OCI-LY1 (cell line): ENCODE measurements at regions not wholly inside any gene's neighbourhood (a gene's known extent, or its start where the extent isn't known, plus 50 kb on each side); places are given as distances from the start of the nearest gene placed in this dataset.
"Not testable (repeated sequence)": the region's sequence is repeated elsewhere in the genome, so short reads cannot be mapped to it uniquely, and the experiment has no call there.

ENCODE experiments used
- H2AFZ ChIP-seq: fragments of 200-600 bp; sonication (generic), shearing (Covaris generic); 2 replicates; pipeline ENCODE4 v1.6.0; 2014; ENCODE audit warnings: antibody characterized with exemption, mild to moderate bottlenecking, low read length
- H3F3A ChIP-seq: fragments of 200-600 bp; sonication (generic), shearing (Covaris generic); 2 replicates; pipeline ENCODE4 v1.6.0; 2014; ENCODE audit warnings: mild to moderate bottlenecking, antibody characterized with exemption, low read length, moderate library complexity; ENCODE audit not compliant: insufficient read depth
- H3K27ac ChIP-seq: fragments of 200-600 bp; sonication (generic); 2 replicates; pipeline ENCODE4 v1.5.1; 2014; ENCODE audit warnings: low read length, mixed run types, mild to moderate bottlenecking, low read depth; ENCODE audit not compliant: poor library complexity, severe bottlenecking
- H3K27me3 ChIP-seq: fragments of 200-600 bp; sonication (generic); 2 replicates; pipeline ENCODE4 v1.6.0; 2014; ENCODE audit warnings: antibody characterized with exemption, mild to moderate bottlenecking, low read length, moderate library complexity; ENCODE audit not compliant: insufficient read depth
- H3K36me3 ChIP-seq: fragments of 200-600 bp; sonication (generic); 2 replicates; pipeline ENCODE4 v1.6.1; 2014; ENCODE audit warnings: mild to moderate bottlenecking, antibody characterized with exemption, low read length, moderate library complexity, mixed read lengths; ENCODE audit not compliant: insufficient read depth
- H3K4me1 ChIP-seq: fragments of 200-600 bp; sonication (generic); 2 replicates; pipeline ENCODE4 v1.5.1; 2014; ENCODE audit warnings: mild to moderate bottlenecking, low read length, moderate library complexity; ENCODE audit not compliant: insufficient read depth, severe bottlenecking
- H3K4me2 ChIP-seq: fragments of 200-600 bp; sonication (generic), shearing (Covaris generic); 2 replicates; pipeline ENCODE4 v1.6.1; 2014; ENCODE audit warnings: low read length
- H3K4me3 ChIP-seq: fragments of 200-600 bp; sonication (generic); 2 replicates; pipeline ENCODE4 v1.5.1; 2014; ENCODE audit warnings: low read length, low read depth, mild to moderate bottlenecking, mixed read lengths; ENCODE audit not compliant: poor library complexity, severe bottlenecking
- H3K79me2 ChIP-seq: fragments of 200-600 bp; shearing (Covaris generic); 2 replicates; pipeline ENCODE4 v1.6.1; 2016; ENCODE audit warnings: mixed run types, low read length, mixed read lengths; ENCODE audit not compliant: insufficient read depth
- H3K9ac ChIP-seq: fragments of 200-600 bp; sonication (generic), shearing (Covaris generic); 2 replicates; pipeline ENCODE4 v1.6.1; 2014; ENCODE audit warnings: mild to moderate bottlenecking, low read length, mixed read lengths
- H3K9me2 ChIP-seq: fragments of 200-600 bp; sonication (generic), shearing (Covaris generic); 2 replicates; pipeline ENCODE4 v1.6.1; 2014; ENCODE audit warnings: low read depth, mild to moderate bottlenecking, low read length, mixed read lengths
- H3K9me3 ChIP-seq: fragments of 200-600 bp; shearing (Covaris generic); 2 replicates; pipeline ENCODE4 v1.6.1; 2014; ENCODE audit warnings: low read length, mixed read lengths
- H4K20me1 ChIP-seq: fragments of 200-600 bp; sonication (generic), shearing (Covaris generic); 2 replicates; pipeline ENCODE4 v1.6.0; 2016; ENCODE audit warnings: mild to moderate bottlenecking, low read length; ENCODE audit not compliant: insufficient read depth
- EZH2 ChIP-seq: fragments of 200-600 bp; sonication (generic), shearing (Covaris generic); IDR thresholded peaks from 2 replicates; pipeline ENCODE4 v1.8.0; 2017; ENCODE audit warnings: borderline replicate concordance, mixed run types, mild to moderate bottlenecking, antibody characterized with exemption, low read length, moderate library complexity, mixed read lengths
- TF ChIP-seq, protein P1 (sequence below): fragments of 200-600 bp; sonication (generic), shearing (Covaris generic); IDR thresholded peaks from 2 replicates; pipeline ENCODE4 v1.5.1; 2017; ENCODE audit warnings: mild to moderate bottlenecking, antibody characterized with exemption, low read length, moderate library complexity, mixed read lengths

DNA sequence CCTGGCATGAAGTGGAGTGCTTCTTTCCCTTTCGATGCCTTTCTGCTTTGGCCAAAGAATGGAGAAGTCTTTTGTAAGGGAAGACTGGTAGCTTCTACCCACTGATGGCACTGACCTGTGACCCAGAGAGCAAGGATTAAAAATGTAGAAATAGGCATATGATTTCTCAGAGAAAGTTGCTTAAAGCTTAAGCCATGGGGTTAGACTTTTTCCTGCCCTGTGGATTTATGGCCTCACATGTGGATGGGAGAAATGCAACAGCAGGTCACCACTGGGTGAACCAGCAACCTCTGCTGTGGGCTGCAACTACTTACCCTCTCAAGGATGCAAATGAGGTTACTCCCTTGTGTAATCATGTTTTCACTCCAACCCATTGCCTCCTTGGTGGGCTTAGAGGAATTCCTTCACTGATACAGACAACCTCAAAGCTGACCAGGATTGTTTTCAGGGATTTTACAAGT is 86.7 kb upstream of the CDC42EP3 start:
- not testable (repeated sequence) for H2AFZ ChIP-seq, H3K4me2 ChIP-seq, H3K9me3 ChIP-seq, H3K9me2 ChIP-seq, H3K79me2 ChIP-seq, H3K27ac ChIP-seq, H3K27me3 ChIP-seq, H4K20me1 ChIP-seq, H3F3A ChIP-seq, H3K4me1 ChIP-seq, H3K36me3 ChIP-seq, H3K4me3 ChIP-seq, H3K9ac ChIP-seq

DNA sequence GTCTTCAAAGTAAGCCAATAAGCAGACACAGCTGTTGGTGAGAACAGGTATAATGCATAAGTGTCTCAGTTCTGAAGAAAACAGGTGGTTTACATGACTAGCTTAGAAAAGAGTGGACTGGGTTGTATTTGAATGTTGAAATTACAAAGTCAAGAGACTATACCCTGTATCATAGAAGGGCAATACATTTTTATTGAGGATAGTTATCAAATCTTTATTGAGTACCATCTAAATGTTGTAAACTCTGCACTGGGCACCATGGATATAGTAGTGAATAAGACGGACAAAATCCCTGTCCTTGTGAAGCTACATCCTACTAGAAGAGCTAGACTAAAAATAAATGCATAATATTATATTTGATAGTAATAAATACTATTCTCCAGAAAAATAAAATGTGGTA is 88.5 kb upstream of the CDC42EP3 start:
- H3K36me3 ChIP-seq, H3K9me2 ChIP-seq, H3K27me3 ChIP-seq, H4K20me1 ChIP-seq, H3K4me3 ChIP-seq, H3K79me2 ChIP-seq, H3F3A ChIP-seq, H3K4me1 ChIP-seq, H2AFZ ChIP-seq, H3K27ac ChIP-seq, H3K9ac ChIP-seq, H3K4me2 ChIP-seq, H3K9me3 ChIP-seq: not testable (repeated sequence)

DNA sequence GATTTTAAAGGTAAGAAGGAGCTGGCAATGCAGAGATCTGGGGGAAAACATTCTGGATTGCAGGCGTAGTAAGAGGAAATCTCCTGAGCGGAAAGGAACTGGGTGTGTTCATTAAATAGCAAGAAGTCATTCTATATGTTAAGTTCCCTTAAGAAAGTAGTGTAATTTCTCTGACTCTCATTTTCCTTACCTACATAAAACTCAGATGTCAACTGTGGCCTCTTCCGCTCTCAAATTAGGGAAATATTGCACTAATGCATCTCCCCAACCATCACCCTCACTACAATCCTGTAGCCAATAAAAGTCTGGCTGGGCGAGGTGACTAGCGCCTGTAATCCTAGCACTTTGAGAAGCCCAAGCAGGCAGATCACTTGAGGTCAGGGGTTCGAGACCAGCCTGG is 89.0 kb upstream of the CDC42EP3 start:
- no peak overlapping the region for H3K4me3 ChIP-seq
- TF ChIP-seq, protein P1, sequence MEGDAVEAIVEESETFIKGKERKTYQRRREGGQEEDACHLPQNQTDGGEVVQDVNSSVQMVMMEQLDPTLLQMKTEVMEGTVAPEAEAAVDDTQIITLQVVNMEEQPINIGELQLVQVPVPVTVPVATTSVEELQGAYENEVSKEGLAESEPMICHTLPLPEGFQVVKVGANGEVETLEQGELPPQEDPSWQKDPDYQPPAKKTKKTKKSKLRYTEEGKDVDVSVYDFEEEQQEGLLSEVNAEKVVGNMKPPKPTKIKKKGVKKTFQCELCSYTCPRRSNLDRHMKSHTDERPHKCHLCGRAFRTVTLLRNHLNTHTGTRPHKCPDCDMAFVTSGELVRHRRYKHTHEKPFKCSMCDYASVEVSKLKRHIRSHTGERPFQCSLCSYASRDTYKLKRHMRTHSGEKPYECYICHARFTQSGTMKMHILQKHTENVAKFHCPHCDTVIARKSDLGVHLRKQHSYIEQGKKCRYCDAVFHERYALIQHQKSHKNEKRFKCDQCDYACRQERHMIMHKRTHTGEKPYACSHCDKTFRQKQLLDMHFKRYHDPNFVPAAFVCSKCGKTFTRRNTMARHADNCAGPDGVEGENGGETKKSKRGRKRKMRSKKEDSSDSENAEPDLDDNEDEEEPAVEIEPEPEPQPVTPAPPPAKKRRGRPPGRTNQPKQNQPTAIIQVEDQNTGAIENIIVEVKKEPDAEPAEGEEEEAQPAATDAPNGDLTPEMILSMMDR, result no peak
- TF ChIP-seq EZH2, result no peak
- no peaks in the 10 kb centered on the region for H3K4me1 ChIP-seq
- H3K4me2 ChIP-seq, result no peak overlapping the region
- no peak overlapping the region for H3K27ac ChIP-seq
- H3K9me3 ChIP-seq, result no peaks in the 10 kb centered on the region
- no peaks in the 10 kb centered on the region for H3K79me2 ChIP-seq
- H3F3A ChIP-seq, result no peaks in the 10 kb centered on the region
- H3K9ac ChIP-seq, result no peak overlapping the region
- no peaks in the 10 kb centered on the region for H3K27me3 ChIP-seq
- no peak overlapping the region for H2AFZ ChIP-seq
- H4K20me1 ChIP-seq, result no peaks in the 10 kb centered on the region
- no peaks in the 10 kb centered on the region for H3K9me2 ChIP-seq
- no peaks in the 10 kb centered on the region for H3K36me3 ChIP-seq

DNA sequence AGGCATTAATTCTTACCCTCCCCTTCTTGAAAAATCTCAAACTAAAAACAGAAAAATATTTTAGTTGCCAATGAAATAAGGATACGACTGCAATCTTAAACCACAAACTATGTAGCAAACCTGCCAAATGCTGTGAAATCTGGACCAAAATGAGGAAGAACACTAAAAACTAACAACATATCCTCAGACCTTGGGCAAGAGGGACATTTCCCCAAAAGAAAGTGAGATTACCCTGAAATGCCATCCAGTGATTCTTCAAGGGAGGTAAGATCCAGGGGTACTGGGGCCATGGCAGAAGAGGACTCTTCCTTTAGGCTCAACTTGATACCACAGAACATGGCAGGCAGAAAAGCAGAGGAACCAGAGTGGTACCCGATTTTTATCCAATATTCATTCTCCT is 90.8 kb upstream of the CDC42EP3 start:
- not testable (repeated sequence) for H3K9ac ChIP-seq, H3K4me1 ChIP-seq, H3K9me3 ChIP-seq, H3K36me3 ChIP-seq, H3F3A ChIP-seq, H4K20me1 ChIP-seq, H3K27ac ChIP-seq, H3K79me2 ChIP-seq, H2AFZ ChIP-seq, H3K9me2 ChIP-seq, H3K4me2 ChIP-seq, H3K27me3 ChIP-seq, H3K4me3 ChIP-seq

DNA sequence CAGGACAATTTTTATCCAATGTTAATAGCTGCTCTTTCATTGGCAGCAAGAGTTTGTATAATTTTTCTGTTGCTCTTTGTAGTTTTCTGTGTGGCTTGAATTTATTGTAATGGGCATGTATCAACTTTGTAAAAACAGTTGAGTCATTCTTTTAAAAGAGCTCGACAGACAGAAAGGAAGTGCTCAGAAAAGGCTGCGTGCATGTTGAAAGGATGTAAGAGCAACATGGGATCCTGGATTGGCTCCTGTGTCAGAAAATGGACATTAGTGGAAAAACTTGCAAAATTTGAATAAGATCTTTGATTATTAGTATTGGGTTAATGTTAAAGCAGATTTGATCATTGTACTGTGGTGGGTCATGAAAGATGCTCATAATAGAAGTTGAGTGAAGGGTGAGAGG is 93.3 kb upstream of the CDC42EP3 start:
- Histone ChIP-seq H3K4me3 (no peak overlapping the region), H3K4me2 (no peak overlapping the region), H4K20me1 (no peaks in the 10 kb centered on the region), H3K4me1 (no peaks in the 10 kb centered on the region), H2AFZ (no peak overlapping the region), H3K9ac (no peak overlapping the region), H3K79me2 (no peaks in the 10 kb centered on the region), H3K36me3 (no peaks in the 10 kb centered on the region), H3K27me3 (no peaks in the 10 kb centered on the region), H3K9me3 (no peaks in the 10 kb centered on the region), H3K9me2 (no peaks in the 10 kb centered on the region), H3K27ac (no peak overlapping the region), H3F3A (no peaks in the 10 kb centered on the region)
- no peak for TF ChIP-seq EZH2
- TF ChIP-seq, protein P1, result no peak
